D341Med (cell line): ENCODE measurements at regions not wholly inside any gene's neighbourhood (a gene's known extent, or its start where the extent isn't known, plus 50 kb on each side); places are given as distances from the start of the nearest gene placed in this dataset.

Experiments used
- DNase-seq: peaks from one replicate; pipeline ENCODE4 v3.0.0; 2012; ENCODE audit warnings: low spot score

- no peak for DNase-seq
Observed at GRCh38 chr3:86731501-86731901, 259.4 kb downstream of the VGLL3 start.

- no peak for DNase-seq
Observed at GRCh38 chr3:86723433-86723832, 267.5 kb downstream of the VGLL3 start.

- no peak for DNase-seq
Observed at GRCh38 chr3:86711634-86712033, 279.3 kb downstream of the VGLL3 start.

- no peak for DNase-seq
Observed at GRCh38 chr3:86708893-86709292, 282.1 kb downstream of the VGLL3 start.

GRCh38 chr3:86702381-86702958 lies 288.5 kb downstream of the VGLL3 start:
- peak; percentile 39 for DNase-seq

- no peak for DNase-seq
Observed at GRCh38 chr3:86695752-86696151, 295.2 kb downstream of the VGLL3 start.

GRCh38 chr3:86673991-86674390 lies 317.0 kb downstream of the VGLL3 start:
- no peak for DNase-seq

GRCh38 chr3:86661817-86662216 lies 329.1 kb downstream of the VGLL3 start:
- DNase-seq: no peak

GRCh38 chr3:86658876-86659275 lies 332.1 kb downstream of the VGLL3 start:
- no peak for DNase-seq

GRCh38 chr3:86654806-86655460 lies 336.0 kb downstream of the VGLL3 start:
- no peak for DNase-seq

- no peak for DNase-seq
Observed at GRCh38 chr3:86653661-86654205, 337.2 kb downstream of the VGLL3 start.

GRCh38 chr3:86648087-86648486 lies 342.9 kb downstream of the VGLL3 start:
- DNase-seq: no peak

- DNase-seq: no peak
Observed at GRCh38 chr3:86645756-86646155, 345.2 kb downstream of the VGLL3 start.

GRCh38 chr3:86634361-86634760 lies 356.6 kb downstream of the VGLL3 start:
- peak; percentile 32 for DNase-seq

GRCh38 chr3:86629511-86629910 lies 361.4 kb downstream of the VGLL3 start:
- DNase-seq: no peak

- DNase-seq: no peak
Observed at GRCh38 chr3:86624192-86624591, 366.8 kb downstream of the VGLL3 start.

- no peak for DNase-seq
Observed at GRCh38 chr3:86618706-86619105, 372.2 kb downstream of the VGLL3 start.

GRCh38 chr3:86605166-86605565 lies 385.8 kb downstream of the VGLL3 start:
- no peak for DNase-seq

GRCh38 chr3:86595696-86596095 lies 395.3 kb downstream of the VGLL3 start:
- DNase-seq: no peak

- no peak for DNase-seq
Observed at GRCh38 chr3:86594838-86595237, 396.1 kb downstream of the VGLL3 start.

- no peak for DNase-seq
Observed at GRCh38 chr3:86578071-86578470, 412.9 kb downstream of the VGLL3 start.

GRCh38 chr3:86563400-86563970 lies 427.5 kb downstream of the VGLL3 start:
- DNase-seq: no peak

- no peak for DNase-seq
Observed at GRCh38 chr3:86562090-86562489, 428.9 kb downstream of the VGLL3 start.

- no peak for DNase-seq
Observed at GRCh38 chr3:86561215-86561614, 429.7 kb downstream of the VGLL3 start.
